Inflammatory macrophage (primary cell): ENCODE measurements at regions not wholly inside any gene's neighbourhood (a gene's known extent, or its start where the extent isn't known, plus 50 kb on each side); places are given as distances from the start of the nearest gene placed in this dataset.

Experiments
- DNase-seq, 2 donors: peaks; one replicate each; pipeline ENCODE4 v3.0.0-alpha.2; 2020 to 2022

GRCh38 chr9:115261656-115262081 is 143.7 kb upstream of the TNC start:
- DNase-seq, result no peak

- no peak for DNase-seq
Observed at GRCh38 chr9:115262477-115262876, 144.5 kb upstream of the TNC start.

DNA sequence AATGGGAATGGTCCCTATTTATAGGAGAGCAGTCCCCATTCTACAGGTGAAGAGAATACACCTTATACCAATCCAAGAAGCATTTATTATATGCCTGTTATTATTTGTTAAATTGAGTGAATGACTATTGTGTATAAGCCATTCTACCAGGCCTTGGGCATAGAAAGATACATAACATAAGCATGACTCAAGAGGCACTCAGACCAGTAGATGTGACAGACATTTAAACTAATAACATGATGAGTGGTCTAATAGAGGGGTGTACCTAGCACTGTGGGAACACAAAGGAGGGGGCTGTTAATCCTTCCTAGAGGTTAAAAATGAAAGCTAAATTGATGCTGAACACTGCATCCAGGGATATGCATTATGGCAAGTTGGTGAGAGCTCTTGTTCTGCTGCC is 145.0 kb upstream of the TNC start:
- DNase-seq, result no peak

DNA sequence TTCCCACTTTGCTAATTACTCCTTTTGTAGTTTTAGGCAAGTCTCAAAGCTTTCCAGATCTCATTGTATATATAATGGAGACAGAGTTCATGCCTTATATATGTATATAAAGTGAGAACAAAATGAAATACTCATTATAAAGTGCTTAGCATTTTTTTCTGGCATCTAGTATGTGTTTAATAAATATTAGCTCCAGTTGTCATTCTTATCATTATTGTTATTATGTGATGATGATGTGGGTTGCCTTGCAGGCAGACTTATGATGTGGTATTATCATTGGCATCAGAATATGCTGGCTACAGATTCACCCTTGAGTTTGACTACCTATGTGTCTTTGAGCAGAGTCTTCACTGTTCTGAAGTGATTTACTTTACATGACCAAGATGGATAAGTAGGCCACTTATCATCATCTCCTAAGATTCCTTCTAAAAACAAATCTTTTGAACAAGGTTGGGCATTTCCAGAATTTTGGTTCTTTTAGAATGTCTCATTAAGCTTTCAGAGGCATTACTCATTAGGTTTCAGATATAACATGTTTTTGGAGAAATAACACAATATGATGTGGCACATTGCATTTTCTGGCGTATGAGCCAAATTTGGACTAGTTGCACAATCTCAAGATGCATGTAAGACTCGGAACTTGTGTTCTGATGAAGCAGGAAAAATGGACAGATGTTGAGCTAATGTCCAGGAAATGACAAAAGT is 145.6 kb upstream of the TNC start:
- DNase-seq, result no peak

GRCh38 chr9:115264313-115264712 is 146.4 kb upstream of the TNC start:
- DNase-seq, result no peak

DNA sequence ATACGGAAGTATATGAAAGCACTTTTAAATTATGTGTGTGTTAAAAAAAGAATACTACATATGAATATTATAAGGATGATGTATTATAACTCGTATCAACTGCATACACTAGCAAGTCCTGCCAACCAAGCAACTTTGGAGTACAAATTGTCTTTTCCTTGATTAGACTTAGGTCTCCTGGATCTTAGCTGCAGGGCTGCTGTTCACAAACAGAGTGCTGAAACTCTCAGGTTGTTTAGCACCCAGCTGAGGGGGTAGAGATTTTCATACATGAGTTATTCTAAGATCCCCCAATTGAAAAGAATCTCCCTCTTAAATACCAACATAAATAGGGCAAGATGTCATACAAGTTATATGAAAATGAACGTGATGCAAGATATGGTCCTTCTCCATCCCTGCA is 149.8 kb upstream of the TNC start:
- DNase-seq, result no peak

DNA sequence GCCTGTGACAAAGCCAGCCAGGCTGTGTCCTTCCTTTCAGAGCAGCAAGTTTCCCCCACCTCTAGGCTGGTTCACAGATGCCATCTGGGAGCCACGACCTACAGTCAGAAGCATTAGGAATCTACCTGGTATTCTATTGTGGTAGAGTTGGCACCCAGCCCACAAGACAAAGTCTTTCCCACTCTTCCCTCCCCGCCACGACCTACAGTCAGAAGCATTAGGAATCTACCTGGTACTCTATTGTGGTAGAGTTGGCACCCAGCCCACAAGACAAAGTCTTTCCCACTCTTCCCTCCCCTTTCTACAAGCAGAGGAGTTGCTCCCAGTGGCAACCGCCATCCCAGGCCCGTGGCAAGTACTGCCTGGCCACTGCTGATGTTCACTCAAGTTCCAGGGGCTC is 157.8 kb upstream of the TNC start:
- DNase-seq, result no peak

- no peak for DNase-seq
Observed at GRCh38 chr9:115276621-115277020, 158.7 kb upstream of the TNC start.

DNA sequence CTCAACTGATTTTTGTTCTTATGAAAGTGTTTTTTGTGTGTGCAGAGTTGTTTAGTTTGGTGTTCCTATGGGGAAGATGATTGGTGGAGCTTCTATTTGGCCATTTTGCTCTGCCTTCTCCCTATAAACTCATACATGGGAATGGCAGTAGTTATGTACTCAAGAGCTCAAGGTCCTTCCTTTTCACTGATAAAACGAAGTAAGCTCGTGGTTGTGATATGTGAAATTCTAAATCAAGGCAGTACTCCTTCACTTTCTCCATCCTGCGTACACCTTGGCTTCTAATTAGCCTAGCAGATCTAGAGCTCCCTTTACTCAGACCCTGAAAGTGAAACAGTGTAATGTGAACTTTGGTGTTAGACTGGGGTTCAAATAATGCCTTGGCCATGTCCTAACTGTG is 159.3 kb upstream of the TNC start:
- DNase-seq, result no peak

DNA sequence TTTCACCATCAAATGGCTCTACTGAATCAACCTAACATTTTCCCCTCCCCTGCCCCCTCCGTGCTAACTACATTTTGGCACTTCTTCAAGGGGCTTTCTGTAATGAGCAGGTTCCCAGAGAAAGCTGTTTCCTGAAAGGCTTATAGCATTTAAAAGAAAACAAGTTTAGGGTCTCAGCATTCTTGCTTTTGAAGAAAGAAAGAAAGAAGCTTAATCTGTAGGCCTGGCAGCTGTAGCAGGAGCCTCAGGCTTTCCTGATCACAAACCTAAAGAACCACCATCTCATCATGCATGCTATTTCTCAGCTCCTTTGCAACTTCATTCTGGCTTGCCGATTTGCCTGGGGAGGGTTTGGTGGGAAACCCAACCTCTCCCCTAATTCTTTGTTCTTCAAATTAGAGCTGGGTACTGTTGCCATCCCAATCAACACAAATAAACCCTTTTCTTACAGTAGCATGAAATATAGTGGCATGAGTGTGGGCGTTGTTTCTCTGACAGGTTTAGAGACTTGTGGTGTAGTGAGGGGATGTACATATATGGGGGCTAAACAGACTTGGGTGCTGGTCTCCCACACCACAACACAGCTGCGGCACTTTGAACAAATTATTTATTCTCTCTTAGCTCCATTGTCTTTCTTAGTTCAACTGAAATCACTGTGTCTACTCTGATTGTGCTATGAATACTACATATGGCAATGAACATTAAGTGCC is 160.5 kb upstream of the TNC start:
- no peak for DNase-seq

- no peak for DNase-seq
Observed at GRCh38 chr9:115283395-115283794, 165.4 kb upstream of the TNC start.

DNA sequence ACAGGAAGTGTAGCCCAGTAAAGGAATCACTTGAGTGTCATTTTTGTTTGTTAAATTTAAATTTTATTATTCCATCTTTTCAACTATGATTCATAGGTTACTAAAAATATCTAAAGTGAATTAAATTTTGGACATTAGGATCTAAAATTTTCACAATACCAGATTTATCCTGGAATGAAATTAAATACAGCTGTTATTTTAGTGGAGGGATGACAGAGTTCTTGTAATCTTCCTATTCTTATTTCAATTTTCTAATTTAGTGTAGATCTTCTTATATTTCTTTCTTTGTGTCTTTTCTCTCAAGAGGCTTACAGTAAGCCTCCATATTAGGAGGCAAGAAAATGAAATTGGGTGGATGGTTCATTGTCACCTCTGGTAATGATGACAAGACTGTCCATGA is 167.9 kb upstream of the TNC start:
- no peak for DNase-seq

DNA sequence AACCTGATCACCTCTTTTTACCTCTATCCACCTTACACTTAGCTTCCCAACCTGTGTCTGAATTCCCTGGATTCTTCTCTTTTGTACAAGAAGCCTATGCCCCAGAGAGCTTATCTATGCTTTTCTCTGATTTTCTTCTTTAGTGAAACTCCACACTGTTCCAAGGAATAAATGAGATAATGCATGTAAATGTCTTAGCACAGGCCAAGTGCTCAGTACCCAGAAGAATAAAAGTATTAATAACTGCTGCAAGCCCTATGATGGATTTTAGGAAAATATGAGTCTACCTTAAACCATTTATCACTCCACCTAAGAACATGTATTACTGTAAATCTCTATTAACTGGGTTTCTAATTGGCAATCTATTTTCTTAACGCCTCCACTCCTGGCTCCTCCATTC is 168.5 kb upstream of the TNC start:
- DNase-seq, result no peak

- no peak for DNase-seq
Observed at GRCh38 chr9:115289757-115290208, 171.8 kb upstream of the TNC start.

GRCh38 chr9:115291841-115292240 is 173.9 kb upstream of the TNC start:
- no peak for DNase-seq

DNA sequence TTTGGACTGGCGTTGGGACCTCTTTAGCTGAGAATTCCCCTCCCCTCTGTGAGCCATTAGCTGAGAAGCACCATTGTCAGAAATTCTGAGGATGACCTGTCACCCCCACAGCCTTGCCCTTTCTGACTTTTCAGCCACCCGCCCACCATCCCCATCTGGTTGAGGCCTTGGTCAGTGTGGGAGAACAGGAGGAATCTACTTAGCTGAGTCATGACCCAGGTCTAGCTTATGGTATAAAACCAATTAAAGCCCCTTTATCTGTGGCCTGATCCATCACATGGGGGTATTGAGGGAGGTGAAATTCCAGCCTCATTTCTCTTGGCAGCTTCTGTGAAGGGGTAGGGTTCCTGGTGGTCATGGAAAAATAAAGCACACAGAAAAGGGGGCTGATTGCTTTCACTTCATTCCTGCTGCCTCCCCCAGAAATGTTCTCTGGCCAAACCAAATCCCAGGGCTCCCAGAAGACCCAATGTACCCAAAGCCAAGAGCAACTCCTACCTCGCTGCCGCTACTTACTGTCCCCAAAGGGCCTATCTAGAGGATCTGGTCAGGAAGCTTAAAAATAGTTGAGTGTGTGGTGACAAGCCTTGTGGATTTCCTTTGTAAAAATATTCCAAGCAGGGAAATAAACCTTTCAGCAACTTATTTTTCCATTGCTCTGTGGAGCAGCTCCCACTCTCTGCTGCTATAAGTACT is 174.8 kb upstream of the TNC start:
- DNase-seq, result no peak

DNA sequence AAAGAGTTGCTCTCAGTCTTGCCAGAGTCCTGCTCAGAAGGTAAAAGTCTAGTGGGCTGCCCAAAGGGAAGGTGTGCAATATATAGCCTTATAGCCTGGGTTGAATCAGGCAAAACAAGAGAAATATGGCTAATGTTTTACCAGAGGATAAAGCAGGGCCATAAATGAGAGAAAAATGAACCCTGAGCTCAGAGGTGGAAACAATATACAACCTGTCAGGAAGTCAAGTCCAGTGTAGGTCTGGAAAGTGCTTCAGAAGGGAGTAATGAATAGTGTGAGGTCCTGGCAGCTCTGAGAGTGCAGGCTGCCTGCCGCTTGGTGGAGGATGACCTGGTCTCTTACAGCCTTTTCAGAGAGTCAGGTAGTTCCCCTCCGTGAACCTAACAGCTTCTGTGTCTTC is 177.8 kb upstream of the TNC start:
- DNase-seq, result no peak

- no peak for DNase-seq
Observed at GRCh38 chr9:115296831-115297565, 179.0 kb upstream of the TNC start.

DNA sequence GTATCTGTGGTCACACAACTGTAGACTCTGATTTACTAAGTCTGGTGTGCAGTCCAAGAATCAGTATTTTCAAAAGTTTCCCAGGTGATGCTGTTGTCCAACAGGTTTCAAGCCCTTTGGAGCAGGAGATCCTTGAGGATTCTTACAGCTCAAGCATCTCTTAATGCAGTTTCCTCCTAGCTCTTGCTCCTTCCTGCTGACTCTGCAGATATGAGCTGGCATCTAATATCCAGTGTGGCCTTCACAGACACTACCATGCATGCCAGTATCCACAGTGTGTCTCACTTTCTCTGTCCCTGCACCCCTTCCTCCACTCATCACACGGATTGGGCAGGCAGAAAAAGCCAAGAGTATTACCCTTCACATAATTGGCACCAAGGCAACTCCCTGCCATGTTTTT is 182.2 kb upstream of the TNC start:
- no peak for DNase-seq

DNA sequence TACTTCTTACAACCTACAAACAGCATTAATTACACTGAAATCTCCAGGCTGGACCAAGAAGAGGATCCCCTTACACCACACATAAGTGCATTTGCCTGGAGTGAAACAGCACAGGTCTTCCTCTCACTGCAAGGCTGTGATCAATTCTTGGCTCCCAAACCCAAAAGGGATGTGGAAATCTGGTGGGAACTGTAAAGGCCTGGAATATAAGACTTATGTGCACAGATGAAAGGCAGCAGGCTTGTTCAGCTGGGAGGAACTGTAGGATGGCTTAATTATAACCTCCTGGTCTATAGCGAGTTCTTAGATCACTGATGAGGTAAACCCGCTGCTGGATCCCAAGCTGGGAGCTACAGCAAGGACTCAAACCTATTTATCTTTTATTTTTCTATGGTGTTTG is 182.9 kb upstream of the TNC start:
- DNase-seq, result no peak

DNA sequence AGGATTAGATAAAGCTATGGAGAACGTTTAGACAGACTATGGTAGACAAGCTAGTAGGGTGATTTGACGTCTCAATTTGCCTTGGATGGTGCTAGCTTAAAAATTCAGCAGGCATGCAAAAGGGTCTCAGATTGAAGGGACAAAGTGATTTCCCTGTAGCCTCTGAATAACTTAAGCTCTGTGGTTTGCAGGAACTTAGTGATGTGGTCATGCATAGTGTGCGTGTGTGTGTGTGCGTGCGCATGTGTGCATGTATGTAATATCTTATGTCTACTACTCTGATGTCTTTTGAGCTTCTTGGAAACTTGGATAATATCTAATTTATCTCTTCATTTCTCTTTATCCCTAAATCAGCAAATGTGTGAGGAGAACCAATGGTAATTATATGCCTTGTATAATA is 183.6 kb upstream of the TNC start:
- no peak for DNase-seq

DNA sequence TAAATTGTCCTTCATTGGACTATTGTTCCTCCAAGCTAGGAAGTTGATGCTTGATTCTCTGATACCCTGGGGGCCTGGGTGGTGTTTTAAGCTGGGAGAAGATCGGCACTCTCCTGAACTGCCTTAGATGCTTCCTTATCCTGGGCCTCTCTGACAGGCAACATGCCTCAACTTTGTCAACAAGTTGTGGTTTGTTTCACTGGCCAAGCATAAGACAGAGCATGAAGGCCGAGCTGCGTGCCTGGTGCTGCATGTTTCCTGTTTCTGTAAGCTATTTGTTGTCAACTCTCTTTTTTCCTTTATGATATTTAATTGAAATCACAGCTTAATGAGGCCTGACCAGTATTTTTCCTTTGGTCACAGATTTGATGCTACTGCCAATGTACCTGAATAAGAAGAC is 187.6 kb upstream of the TNC start:
- no peak for DNase-seq

DNA sequence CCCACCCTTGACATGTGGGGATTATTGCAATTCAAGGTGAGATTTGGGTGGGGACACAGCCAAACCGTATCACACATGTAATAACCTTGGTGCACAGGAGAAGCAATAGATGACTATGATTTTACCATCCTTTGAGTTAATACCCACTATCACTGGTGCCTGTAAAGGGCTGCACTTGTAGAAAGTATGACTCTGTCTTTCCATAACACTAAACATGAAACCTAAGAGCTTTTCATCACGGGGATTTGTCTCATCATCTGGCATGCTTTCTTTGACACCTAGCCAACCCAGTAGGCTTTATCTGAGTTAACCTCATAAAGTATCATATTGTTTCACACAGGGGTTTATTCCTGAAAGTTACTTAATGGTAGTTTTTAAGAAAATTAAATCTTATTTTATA is 188.9 kb upstream of the TNC start:
- no peak for DNase-seq
